ENCODE measurements at regions not wholly inside any gene's neighbourhood (a gene's known extent, or its start where the extent isn't known, plus 50 kb on each side); places are given as distances from the start of the nearest gene placed in this dataset.

DNA sequence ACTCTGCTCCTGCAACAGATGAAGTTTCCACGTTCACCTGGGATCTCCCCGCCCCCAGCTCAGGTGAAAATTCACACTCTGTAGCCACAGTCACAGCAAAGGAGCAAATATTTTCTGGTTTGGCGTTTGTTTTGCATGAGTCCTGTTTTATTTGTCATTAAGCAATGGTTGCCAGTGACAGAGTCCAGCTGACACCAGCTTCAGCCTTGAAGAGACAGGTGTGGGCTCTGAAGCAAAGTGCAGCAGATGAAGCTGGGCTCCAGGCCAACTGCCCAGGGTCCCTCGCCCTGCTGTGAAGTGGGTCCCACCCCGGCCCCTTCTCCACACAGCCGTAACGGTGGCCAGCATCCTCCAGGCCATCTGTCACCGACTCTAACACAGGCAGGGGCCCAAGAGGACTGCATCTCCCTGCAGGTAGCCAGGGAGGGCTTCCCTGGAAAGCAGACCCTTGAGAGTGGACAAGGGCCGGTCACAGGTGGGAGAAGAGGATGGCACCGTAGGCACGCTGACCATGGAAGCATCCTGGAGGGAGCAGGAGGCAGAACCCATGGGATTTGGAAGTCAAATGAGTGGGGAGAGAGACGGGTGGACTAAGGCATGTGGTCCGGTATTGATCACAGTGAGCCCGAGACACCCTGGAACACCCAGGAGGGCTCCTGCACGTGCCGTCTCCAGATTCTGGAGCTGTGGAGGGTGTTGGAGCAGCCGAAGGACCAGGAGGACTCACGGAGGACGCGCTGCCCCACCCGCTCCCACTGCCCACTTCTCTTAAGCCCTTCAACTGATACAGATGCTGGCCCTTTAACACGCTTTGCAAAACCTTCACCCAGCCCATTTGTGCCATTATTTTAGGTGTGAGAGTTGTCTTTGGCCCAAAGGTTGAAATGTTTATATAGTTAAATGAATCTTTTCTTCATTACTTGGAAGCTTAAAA lies 294.5 kb downstream of the BRD1 start:
- DNase-seq: no peak

DNA sequence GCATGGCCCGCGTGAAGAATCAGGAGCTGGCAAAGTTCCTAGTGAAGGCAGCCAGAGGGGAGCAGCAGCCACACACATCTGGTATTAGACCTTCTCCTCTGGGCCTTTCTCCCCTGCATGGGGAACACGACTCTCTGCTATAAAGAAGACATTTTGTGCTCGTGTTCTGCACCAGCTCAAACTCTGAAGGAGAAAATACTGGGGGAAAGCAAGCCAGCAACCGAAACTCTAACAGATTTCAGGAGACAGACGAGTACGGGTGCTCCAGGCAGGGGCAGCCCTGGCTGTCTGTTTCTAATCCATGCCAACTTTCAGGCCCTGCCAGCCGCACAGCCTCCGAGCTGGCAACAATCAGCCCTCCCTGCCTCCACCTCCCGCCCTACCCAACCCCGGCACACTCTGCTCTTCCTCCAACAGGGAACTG lies 296.3 kb downstream of the BRD1 start:
- peak in 14 of 56 donors; percentile 7 to 60 (median 32) for DNase-seq

DNA sequence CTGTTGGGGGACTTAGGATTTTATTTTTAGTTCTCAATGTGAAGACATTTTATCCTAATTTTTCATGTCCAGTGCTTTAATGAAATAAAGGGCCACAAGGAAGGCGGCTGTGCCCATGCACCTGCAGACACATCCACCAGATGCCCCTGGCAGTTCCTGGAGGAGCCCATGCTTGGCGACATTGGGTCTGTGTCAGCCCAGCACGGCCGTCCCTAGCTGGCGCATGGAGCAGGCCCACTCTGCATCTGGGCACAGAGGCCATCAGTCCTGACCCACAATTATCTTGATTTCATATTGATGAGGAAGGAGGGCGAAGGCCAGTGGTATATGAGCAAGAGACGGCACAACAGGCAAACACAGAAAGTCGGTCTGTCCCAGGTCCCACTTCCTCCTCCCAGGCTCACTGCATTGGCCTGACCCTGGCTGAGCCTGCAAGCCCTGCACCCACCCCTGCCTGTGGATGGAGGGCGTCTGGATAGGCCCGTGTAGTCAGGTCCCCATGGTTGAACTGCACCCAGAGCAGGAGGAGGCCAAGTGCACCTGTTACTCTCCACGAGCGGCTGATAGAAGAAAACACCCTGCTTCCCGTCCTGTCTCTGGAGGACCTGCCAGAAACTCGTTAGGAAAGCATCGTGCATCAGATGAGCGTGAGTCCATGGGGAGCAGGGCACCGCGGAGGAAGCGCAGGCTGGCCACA lies 296.9 kb downstream of the BRD1 start:
- DNase-seq: no peak

DNA sequence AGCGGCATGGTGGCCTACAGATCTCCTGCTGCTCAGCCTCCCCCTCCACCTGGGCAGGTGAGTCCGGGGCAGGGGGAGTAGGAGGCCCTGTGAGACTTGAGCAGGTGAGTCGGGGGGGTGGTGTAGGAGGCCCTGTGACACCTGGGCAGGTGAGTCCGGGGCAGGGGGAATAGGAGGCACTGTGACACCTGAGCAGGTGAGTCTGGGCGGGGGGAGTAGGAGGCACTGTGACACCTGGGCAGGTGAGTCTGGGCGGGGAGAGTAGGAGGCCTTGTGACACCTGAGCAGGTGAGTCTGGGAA lies 299.3 kb downstream of the BRD1 start:
- DNase-seq: no peak

DNA sequence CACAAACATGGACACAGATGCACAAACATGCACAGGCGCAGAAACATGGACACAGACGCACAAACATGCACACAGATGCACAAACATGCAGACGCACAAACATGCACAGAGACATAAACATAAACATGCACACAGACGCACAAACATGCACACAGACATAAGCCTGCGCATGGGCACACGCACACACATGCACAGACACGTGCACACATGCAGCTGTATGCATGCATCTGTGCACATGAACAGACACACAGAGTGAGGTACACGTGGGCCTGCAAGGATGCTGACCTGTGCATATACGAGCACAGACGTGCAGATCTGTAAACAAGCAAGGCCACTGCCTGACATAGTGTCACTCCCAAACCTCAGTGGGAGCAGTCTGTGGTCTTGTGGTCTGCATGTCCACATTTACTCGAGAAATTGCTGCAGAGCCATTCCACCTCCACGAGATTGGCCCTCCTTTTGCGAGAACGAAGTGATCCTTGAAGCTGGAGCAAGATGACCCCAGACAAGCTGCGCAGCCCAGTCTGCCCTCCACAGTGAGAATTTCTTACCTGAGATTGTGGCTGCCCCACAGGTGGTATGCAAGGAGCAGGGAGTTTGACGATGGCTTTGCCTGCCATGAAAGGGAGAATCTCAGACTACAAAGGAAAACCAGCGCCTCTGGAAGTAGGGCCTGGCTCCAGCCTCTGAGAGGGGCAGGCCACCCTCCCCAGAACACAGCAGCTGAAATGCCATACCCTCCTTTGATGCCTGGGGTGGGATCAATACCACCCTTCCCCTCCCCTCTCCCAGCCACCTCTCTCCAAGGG lies 299.9 kb downstream of the BRD1 start:
- DNase-seq: no peak

DNA sequence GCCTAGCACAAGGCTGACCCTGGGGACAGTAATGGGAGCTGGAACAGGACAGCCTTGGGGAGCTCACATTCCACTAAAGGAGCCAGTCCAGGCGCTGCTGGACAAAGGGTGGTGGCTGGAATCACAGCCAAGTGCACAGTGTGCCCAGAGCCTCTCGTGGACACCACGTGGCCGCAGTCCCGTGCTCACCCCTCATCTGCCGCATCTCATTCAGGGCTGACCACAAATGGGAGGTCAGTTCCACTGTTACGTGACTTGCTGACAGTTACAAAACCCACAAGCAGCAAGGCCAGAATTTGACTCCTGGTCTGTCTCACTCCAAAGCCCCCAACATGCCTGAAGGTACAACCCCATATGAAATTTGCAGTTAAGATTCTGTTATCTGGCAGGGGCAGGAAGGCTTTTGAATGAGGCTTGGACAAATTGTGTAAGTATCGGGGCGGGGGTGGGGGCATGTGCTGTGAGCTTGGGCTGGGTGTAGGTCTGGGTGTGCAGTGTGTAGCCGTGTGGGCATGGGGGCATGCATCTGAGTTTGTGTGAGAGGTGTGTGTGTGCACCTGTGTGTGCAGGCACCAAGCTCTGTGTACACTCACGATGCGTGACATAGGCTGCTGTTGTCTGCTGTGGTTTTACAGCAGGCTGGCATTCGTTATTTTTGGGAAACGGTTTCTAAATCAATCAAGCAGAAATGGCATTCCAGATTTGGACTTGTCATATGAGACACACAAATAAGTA lies 301.7 kb downstream of the BRD1 start:
- DNase-seq: peak in 40 of 56 donors; percentile 9 to 79 (median 44)

DNA sequence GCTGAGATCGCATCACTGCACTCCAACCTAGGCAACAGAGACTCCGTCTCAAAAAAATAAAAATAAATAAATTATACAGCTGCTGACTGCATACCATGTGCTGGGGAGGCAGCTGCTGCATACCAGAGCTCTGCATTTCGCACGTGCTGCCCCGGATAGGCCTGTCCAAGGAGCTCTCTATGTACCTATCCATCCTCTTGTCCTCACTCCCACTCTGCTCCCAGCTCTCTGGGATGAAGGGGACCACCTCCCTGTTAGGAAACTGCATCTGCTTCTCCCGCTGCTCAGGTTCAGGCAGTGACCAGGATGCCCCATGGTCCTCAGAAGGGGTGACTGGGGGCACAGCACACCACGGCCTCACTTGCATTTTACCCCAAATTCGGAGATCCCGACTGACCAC lies 302.3 kb downstream of the BRD1 start:
- DNase-seq: no peak

DNA sequence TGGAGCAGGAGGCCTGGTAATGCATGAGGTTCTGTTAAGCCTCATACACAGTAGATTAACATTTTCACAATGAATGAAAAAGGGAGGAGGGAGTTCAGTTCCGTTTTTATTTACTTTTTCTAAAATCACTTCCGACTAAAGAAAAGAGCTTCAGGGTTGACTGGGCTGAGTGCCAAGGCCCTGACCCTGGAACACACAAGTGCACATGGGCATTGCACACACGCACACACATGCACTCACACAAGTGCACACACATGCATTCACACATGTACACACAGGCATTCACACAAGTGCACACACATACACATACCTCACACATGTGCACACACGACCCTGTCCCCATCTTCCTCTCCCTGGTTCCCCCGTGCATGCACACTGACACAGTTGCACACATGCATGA lies 303.3 kb downstream of the BRD1 start:
- DNase-seq: peak in 3 of 56 donors; percentile 5 to 22 (median 12)

DNA sequence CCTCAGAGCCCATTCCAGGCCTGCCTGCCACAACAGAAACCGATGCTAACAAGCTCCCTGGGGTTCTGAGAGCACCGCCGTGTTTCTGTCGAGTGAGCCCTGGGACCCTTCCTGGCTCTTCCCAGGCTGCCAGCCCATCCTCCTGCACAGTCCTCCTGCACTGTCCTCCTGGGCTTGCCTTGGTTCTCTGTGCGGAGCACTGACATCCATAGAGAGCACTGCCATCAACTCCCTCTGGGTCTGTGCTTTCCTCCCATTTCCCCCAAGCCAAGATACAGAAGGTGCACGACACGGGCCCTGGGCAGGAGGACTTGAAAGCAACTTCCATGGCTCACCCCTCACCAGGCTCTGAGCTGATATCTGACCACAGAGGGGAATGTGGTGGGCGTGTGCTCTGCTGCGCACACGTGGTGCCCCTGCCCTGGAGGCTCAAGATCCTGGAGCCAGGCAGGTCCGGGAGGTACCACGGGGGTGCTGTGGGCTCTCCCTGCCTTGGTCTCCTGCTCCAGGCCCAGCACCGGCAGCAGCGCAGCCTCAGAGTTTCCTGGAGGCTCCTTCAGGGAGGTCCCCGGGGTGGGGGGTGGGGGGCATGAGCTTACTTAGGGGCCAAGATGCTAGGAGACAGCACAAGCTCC lies 304.2 kb downstream of the BRD1 start:
- no peak for DNase-seq

DNA sequence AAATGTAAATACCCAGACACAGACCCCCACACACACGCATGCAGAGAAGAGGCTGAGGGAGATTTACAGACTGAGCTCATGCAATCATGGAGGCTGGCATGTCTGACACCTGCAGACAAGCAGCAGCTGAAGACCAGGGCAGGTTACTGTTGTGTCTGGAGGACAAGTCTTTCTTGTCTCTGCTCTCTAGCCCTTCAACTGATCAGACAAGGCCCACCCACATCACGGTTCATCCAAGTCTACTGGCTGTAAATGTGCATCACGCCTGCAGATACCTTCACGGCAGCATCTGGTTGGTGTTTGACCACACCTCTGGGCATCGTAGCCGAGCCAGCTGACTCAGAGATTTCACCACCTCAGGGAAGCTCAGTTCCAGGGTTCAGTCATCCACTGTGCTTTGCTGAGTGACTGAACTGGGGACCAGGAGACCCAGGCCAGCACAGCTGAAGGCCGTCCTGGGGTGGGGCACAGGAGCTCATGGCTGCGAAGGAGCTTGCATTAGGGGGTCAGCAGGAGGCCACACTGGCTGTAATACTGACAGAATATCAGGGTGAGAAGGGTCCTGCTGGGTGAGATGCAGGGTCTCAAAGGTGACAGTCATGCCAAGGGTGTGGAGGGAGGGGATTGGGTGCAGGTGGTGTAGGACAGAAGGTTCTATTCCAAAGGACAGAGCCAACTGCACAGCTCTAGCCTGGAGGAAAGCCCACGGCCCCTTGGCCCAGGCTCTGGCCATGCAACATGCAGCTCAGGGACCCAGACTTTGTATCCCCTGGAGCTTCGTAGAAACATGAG lies 304.9 kb downstream of the BRD1 start:
- DNase-seq: no peak

DNA sequence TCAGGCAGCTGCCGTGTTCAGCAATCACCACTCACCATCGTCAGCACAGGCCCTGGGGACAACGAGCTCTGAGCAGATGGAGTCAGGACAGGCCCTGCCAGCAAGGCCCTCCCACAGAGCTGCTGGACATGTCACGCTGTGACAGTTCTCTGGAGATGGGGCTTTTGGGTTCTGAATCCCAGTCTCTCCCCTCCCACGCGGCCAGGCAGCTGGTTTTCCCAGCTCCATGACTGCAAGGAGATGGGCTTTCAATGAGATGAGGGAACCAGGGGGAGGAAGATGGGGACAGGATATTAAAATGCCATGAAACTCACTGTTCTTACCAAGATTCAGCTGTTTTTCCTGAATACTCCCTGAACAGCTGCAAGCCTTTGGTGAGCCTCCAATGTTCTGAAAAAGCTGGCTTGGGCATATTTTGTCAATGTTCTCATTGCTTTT lies 305.9 kb downstream of the BRD1 start:
- DNase-seq: peak in 19 of 56 donors; percentile 11 to 59 (median 32)

DNA sequence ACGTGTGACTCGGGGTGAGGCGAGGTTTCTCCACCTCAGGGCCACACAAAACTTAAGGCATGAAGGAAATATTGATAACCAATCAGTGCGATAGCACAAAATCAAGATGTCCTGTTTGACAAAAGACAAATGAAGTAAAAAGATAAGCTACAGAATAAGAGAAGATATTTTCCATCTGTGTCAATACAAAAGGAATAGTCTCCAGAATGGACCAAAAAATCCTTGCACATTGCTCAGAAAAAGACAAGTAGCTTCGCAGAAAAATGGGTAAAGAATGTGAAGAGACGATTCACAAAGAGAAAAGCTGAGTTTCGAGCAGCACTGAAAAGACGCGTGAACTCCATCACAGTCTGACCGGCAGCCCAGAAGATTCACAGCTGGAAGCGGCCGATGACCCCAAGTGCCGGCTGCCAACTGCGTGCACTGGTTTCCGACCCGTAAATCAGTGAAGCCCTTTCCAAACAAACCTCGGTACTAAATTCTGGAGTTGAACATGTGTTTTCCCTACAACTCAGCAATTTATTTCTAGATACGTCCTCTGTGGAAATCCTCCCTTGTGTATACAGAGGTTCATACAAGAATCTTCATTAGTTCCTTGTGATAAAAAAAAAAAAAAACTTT lies 308.4 kb downstream of the BRD1 start:
- peak in 1 of 56 donors; percentile 9 for DNase-seq

DNA sequence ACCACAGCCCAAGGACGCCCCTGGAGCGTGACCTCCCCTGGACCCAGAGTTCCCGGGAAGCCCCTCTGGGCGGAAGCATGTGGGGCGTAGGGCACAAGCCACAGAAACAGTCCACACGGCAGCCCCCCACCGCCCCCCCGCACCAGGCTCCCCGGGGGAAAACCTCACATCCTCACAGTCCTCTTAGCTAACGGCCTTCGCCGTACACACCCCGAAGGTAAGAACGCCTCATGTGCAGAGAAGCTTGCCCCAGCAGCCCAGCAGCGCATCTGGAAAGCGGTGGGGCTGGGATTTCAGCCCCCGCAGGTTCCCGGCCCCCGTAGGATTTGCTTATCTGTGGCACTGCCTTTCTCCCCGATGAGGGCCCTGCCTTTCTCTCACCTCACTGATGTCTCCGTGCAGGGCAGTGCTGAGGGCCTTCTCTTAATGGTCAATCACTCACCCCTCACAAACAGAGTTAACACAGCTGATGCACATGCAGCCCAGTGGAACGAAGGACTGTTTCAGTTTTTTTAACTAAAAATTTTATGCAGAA lies 309.2 kb downstream of the BRD1 start:
- no peak for DNase-seq

DNA sequence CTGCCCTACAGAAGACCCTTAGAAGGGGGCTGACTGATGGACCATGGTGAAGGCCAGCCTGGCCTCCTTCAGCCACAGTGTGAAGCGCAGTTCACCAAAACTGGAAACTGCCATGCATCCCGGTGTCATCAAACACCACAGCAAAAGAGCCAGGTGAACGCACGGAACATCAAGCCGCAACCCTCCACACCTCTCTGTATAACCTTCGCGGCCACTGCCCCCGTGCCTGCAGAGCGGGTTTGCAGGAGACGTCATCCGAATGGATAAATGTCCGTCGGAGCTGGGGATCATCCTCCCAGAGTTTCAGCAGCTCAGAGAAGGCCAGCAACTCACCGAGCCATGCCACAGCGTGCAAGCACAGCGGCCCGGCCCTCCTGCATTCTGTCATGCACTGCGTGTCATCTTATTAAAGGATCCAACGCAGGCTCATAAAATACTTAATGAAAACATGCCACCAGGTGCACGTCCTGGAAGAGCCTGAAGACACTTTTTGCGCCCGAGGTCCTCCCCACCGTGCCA lies 309.9 kb downstream of the BRD1 start:
- no peak for DNase-seq

DNA sequence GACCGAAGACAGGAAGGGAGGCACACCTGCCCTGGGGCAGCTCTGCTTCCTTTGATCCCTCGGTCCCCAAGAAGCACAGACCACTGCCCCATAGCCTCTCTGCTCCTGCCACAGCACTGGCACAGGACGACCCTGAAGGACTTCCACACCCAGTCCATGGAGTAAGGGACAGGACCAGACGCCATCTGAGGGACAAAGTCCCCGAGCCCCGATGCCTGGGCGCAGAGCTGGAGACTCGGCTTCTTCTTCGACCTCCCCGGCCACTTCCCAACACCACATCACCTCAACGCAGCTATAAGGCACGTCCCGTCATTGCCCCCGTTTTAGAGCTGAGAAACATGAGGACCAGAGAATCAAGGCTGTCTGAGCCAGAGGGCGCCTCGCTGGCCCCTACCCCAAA lies 310.5 kb downstream of the BRD1 start:
- DNase-seq: no peak

DNA sequence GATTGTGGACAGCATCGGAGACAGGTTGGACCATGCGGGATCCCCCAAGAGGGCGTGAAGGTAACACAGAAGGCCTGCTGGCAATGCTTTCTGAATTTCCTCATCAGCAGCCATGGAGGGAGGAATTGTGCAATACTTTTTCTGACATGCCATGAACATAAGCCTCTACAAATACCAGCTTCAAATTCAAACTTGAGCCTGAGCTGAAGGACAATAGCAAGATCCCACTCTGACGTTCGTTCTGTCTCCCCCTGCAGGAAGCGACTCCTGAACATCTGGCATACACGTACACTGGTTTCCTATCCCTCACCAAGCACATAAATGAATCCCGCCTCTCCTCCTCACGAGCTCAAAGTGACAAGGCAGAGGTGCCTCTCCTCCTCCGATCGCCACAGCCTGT lies 312.2 kb downstream of the BRD1 start:
- no peak for DNase-seq

DNA sequence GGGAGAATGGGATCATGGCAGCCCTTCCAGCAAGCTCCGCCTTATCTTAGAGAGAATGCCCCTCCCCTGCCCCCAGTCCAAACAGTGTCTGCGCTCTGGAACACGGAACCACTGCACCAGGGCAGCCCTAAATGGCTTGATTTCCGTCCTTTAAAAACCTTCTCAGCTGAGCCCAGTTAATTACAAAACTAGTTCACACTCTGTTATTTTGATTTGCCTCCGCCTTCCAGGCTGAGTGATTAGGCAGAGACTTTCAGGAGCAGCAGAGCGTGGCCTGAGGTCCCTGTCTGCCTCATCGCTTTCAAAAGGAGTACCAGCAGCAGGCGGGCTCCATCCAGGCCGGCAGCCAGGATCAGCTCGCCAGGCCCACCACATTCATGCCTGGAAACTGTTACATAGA lies 313.0 kb downstream of the BRD1 start:
- DNase-seq: peak in 6 of 56 donors; percentile 5 to 29 (median 16)

DNA sequence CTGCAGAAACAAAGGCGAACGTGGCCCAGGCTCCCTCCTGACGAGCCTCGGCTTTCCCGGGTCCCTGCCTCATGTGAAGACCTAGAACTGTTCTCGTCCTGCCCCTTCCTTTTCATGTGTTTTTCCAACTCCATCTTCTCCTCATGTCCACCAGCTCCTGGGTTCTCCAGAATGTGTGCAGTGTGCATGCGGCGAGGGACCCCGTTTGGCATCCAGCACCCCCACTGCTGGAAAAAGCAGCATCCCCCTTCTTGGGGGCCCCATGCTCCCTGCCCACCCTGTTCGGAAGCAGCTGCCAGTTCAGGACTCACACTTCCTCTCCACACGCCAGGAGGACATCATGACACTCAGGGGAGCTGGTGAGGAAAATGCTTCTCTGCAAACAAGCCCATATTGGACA lies 313.5 kb downstream of the BRD1 start:
- DNase-seq: no peak

DNA sequence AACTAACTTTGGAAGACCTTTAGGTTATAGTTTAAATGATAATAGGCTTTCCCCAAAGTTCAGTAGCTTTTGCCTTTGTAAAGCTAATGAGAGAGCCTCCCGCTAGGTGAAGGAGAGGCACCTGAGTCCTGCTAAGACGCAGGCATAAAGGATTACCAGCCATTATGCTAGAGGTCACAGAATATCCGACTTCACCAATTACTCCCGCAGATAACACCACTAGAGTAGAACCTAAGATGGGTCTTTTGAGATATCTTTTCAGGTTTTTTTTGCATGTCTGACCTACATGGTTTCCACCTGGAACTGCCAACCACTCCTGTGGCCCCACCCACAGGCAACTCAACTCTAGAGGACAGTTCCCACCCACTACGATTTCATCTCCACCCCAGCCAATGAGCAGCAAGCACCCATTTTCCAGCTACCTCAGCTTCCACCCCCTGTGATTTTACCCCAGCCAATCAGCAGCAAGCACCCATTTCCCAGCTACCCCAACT lies 314.3 kb downstream of the BRD1 start:
- DNase-seq: no peak

All from amygdala (tissue), 56 donors.